H9 (cell line): ENCODE measurements at regions not wholly inside any gene's neighbourhood (a gene's known extent, or its start where the extent isn't known, plus 50 kb on each side); places are given as distances from the start of the nearest gene placed in this dataset.

ENCODE experiments used
- DNase-seq: peaks from one replicate; pipeline ENCODE4 v3.0.0-alpha.2; 2017
- H2AFZ ChIP-seq: one replicate; pipeline ENCODE4 v1.6.1; 2013; ENCODE audit warnings: mild to moderate bottlenecking, low read length, control low read depth, moderate library complexity
- H2AK5ac ChIP-seq: 2 replicates; pipeline ENCODE4 v1.6.1; 2013; ENCODE audit warnings: low read length, control low read depth, mixed read lengths; ENCODE audit not compliant: insufficient read length
- H2BK120ac ChIP-seq: one replicate; pipeline ENCODE4 v1.6.1; 2013; ENCODE audit warnings: low read depth, mild to moderate bottlenecking, low read length, control low read depth, inconsistent platforms; ENCODE audit not compliant: poor library complexity, severe bottlenecking
- H2BK12ac ChIP-seq: 2 replicates; pipeline ENCODE4 v1.6.1; 2013; ENCODE audit warnings: low read length, control low read depth, mixed read lengths, low read depth; ENCODE audit not compliant: insufficient read length
- H2BK15ac ChIP-seq: 2 replicates; pipeline ENCODE4 v1.6.1; 2013; ENCODE audit warnings: low read depth, low read length, control low read depth
- H2BK20ac ChIP-seq: one replicate; pipeline ENCODE4 v1.6.1; 2013; ENCODE audit warnings: low read depth, mild to moderate bottlenecking, low read length, control low read depth, inconsistent platforms; ENCODE audit not compliant: poor library complexity, severe bottlenecking
- H2BK5ac ChIP-seq: 2 replicates; pipeline ENCODE4 v1.6.1; 2013; ENCODE audit warnings: low read length, control low read depth, mixed read lengths; ENCODE audit not compliant: insufficient read length
- H3K14ac ChIP-seq: 2 replicates; pipeline ENCODE4 v1.6.1; 2013; ENCODE audit warnings: low read length, control low read depth; ENCODE audit not compliant: insufficient read depth
- H3K18ac ChIP-seq: 2 replicates; pipeline ENCODE4 v1.6.1; 2013; ENCODE audit warnings: low read depth, mild to moderate bottlenecking, mixed read lengths, low read length, control low read depth; ENCODE audit not compliant: insufficient read length
- H3K23ac ChIP-seq: 2 replicates; pipeline ENCODE4 v1.6.1; 2013; ENCODE audit warnings: low read length, control low read depth, mixed read lengths, low read depth; ENCODE audit not compliant: insufficient read length
- H3K23me2 ChIP-seq: 2 replicates; pipeline ENCODE4 v1.6.1; 2013; ENCODE audit warnings: low read depth, mild to moderate bottlenecking, mixed read lengths, low read length, control low read depth; ENCODE audit not compliant: insufficient read length, poor library complexity, severe bottlenecking
- H3K27ac ChIP-seq: 2 replicates; pipeline ENCODE4 v1.5.1; 2013; ENCODE audit warnings: low read length, control low read depth, mixed read lengths, low read depth; ENCODE audit not compliant: insufficient read length
- H3K27me3 ChIP-seq: 2 replicates; pipeline ENCODE4 v1.6.1; 2013; ENCODE audit warnings: low read length, control low read depth, inconsistent platforms; ENCODE audit not compliant: insufficient read depth
- H3K4ac ChIP-seq: 2 replicates; pipeline ENCODE4 v1.6.1; 2013; ENCODE audit warnings: low read depth, mild to moderate bottlenecking, control low read depth, inconsistent platforms, low read length, moderate library complexity
- H3K4me1 ChIP-seq: 2 replicates; pipeline ENCODE4 v1.6.1; 2013; ENCODE audit warnings: low read length, control low read depth, inconsistent platforms; ENCODE audit not compliant: insufficient read depth
- H3K4me2 ChIP-seq: 2 replicates; pipeline ENCODE4 v1.6.1; 2013; ENCODE audit warnings: low read length, control low read depth, mixed read lengths; ENCODE audit not compliant: insufficient read length, insufficient read depth
- H3K56ac ChIP-seq: 2 replicates; pipeline ENCODE4 v1.6.1; 2013; ENCODE audit warnings: low read depth, mild to moderate bottlenecking, mixed read lengths, low read length, control low read depth; ENCODE audit not compliant: insufficient read length
- H3K79me1 ChIP-seq: 2 replicates; pipeline ENCODE4 v1.6.1; 2013; ENCODE audit warnings: low read depth, mild to moderate bottlenecking, moderate library complexity, low read length, control low read depth, inconsistent platforms; ENCODE audit not compliant: insufficient read depth, poor library complexity, severe bottlenecking
- H3K79me2 ChIP-seq: 2 replicates; pipeline ENCODE4 v1.6.1; 2013; ENCODE audit warnings: low read length, control low read depth, inconsistent platforms; ENCODE audit not compliant: insufficient read depth
- H3K9ac ChIP-seq: 2 replicates; pipeline ENCODE4 v1.6.1; 2013; ENCODE audit warnings: low read length, control low read depth, mixed read lengths; ENCODE audit not compliant: insufficient read length; ENCODE audit errors: extremely low read depth
- H3K9me3 ChIP-seq: one replicate; pipeline ENCODE4 v1.6.1; 2013; ENCODE audit warnings: low read depth, low read length, inconsistent platforms; ENCODE audit not compliant: control insufficient read depth
- H3T11ph ChIP-seq: one replicate; pipeline ENCODE4 v1.6.1; 2013; ENCODE audit warnings: mild to moderate bottlenecking, low read length, control low read depth, inconsistent platforms
- H4K20me1 ChIP-seq: one replicate; pipeline ENCODE4 v1.6.1; 2013; ENCODE audit not compliant: control insufficient read depth, insufficient read length, insufficient read depth
- H4K5ac ChIP-seq: 2 replicates; pipeline ENCODE4 v1.6.1; 2013; ENCODE audit warnings: low read depth, mild to moderate bottlenecking, mixed read lengths, low read length, control low read depth; ENCODE audit not compliant: insufficient read length
- H4K8ac ChIP-seq: replicated peaks from 2 replicates; pipeline ENCODE4 v1.6.1; 2013; ENCODE audit warnings: low read length, control low read depth, mixed read lengths, low read depth; ENCODE audit not compliant: insufficient read length
- H4K91ac ChIP-seq: 2 replicates; pipeline ENCODE4 v1.6.1; 2013; ENCODE audit warnings: low read depth, mild to moderate bottlenecking, moderate library complexity, mixed read lengths, low read length, control low read depth; ENCODE audit not compliant: insufficient read length
- H3K27ac Mint-ChIP-seq, 3 experiments: 2 replicates in 2 of 3; 3 replicates in 1 of 3; pipeline ENCODE4 v1.8.0; 2020 to 2021; ENCODE audit warnings: mixed read lengths in 3 of 3, mild to moderate bottlenecking in 1 of 3, moderate library complexity in 1 of 3
- H3K27me3 Mint-ChIP-seq: 2 replicates; pipeline ENCODE4 v1.8.0; 2021; ENCODE audit warnings: low read depth, mild to moderate bottlenecking, moderate library complexity, mixed read lengths
- H3K36me3 Mint-ChIP-seq, 3 experiments: 2 replicates in 2 of 3; 3 replicates in 1 of 3; pipeline ENCODE4 v1.8.0; 2020 to 2021; ENCODE audit warnings: low read depth in 3 of 3, mixed read lengths in 3 of 3; ENCODE audit not compliant: insufficient read depth in 1 of 3
- H3K4me1 Mint-ChIP-seq, 2 experiments: 2 replicates each; pipeline ENCODE4 v1.8.0; 2020; ENCODE audit warnings: mixed read lengths in 2 of 2
- H3K4me3 Mint-ChIP-seq, 2 experiments: 2 replicates in 1 of 2; 3 replicates in 1 of 2; pipeline ENCODE4 v1.8.0; 2020 to 2021; ENCODE audit warnings: mild to moderate bottlenecking in 2 of 2, mixed read lengths in 2 of 2, moderate library complexity in 1 of 2
- H3K9me3 Mint-ChIP-seq, 2 experiments: 2 replicates in 1 of 2; 3 replicates in 1 of 2; pipeline ENCODE4 v1.8.0; 2020; ENCODE audit warnings: mild to moderate bottlenecking in 2 of 2, mixed read lengths in 2 of 2, moderate library complexity in 1 of 2
- TF ChIP-seq, protein P1 (sequence below): fragments of 200-600 bp; sonication (generic); conservative IDR thresholded peaks from 3 replicates; pipeline ENCODE4 v1.8.0; 2021; ENCODE audit warnings: antibody characterized with exemption, mild to moderate bottlenecking

DNA sequence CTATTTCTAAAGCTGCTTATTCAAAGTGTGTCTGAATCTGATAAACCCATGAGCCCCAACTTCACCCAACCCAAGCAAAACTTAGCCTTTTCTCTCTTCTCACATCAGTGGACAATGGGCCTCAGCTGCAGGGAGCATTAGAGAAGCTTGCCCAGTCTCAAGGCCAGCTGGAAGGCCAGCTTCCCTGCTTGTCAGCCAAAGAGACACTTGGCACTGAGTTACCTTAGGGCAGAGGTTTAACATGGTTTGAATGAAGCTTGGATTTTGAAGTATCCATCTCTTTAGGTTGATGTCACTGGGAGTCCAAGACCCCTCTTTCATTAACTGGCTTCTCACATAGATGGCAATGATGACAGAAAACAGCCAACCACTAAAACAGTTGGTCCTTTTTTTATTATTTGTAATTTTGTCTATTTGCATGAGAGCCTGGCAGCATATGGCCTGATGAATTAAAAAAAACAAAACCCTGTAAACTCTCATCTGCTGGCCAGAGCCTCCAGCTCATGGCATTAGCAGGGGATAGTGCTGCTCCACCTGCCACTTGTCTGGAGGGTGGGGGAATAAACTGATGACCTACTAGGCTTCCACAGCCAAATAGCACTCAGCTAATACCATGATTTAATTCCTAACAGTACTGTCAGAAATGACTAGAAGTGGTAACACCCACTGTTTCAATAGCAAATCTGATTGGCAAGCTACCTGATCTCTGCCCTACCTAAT is 137.0 kb downstream of the UBE2E3 start:
- Histone ChIP-seq H2BK5ac (no peak overlapping the region), H3K9ac (no peak overlapping the region), H2AFZ (no peak overlapping the region), H3K14ac (no peak overlapping the region), H2BK15ac (no peak overlapping the region), H3K79me2 (no peaks in the 10 kb centered on the region), H3K9me3 (no peaks in the 10 kb centered on the region), H3K23ac (no peak overlapping the region), H4K5ac (no peak overlapping the region), H3K23me2 (no peaks in the 10 kb centered on the region), H3K4ac (no peak overlapping the region), H4K91ac (no peak overlapping the region), H3T11ph (no peak overlapping the region), H3K18ac (no peak overlapping the region), H3K4me2 (no peak overlapping the region), H3K27me3 (no peaks in the 10 kb centered on the region), H2BK20ac (no peak overlapping the region), H4K20me1 (no peaks in the 10 kb centered on the region), H2BK120ac (no peak overlapping the region), H2BK12ac (no peak overlapping the region), H3K4me1 (no peaks in the 10 kb centered on the region), H3K79me1 (no peaks in the 10 kb centered on the region), H3K56ac (no peak overlapping the region), H3K27ac (no peak overlapping the region), H4K8ac (no peak overlapping the region), H2AK5ac (no peak overlapping the region)
- Mint-ChIP-seq H3K27me3 (no peaks in the 10 kb centered on the region), H3K4me3 (no peak overlapping the region), H3K9me3 (no peaks in the 10 kb centered on the region), H3K27ac (0 out of 7 replicates have a peak overlapping the region, but pooled peaks of 1 of the 3 experiments have one; percentile 24), H3K36me3 (no peaks in the 10 kb centered on the region), H3K4me1 (no peaks in the 10 kb centered on the region)
- TF ChIP-seq, protein P1, sequence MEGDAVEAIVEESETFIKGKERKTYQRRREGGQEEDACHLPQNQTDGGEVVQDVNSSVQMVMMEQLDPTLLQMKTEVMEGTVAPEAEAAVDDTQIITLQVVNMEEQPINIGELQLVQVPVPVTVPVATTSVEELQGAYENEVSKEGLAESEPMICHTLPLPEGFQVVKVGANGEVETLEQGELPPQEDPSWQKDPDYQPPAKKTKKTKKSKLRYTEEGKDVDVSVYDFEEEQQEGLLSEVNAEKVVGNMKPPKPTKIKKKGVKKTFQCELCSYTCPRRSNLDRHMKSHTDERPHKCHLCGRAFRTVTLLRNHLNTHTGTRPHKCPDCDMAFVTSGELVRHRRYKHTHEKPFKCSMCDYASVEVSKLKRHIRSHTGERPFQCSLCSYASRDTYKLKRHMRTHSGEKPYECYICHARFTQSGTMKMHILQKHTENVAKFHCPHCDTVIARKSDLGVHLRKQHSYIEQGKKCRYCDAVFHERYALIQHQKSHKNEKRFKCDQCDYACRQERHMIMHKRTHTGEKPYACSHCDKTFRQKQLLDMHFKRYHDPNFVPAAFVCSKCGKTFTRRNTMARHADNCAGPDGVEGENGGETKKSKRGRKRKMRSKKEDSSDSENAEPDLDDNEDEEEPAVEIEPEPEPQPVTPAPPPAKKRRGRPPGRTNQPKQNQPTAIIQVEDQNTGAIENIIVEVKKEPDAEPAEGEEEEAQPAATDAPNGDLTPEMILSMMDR, result no peak
- DNase-seq, result no peak
